Parathyroid adenoma (tissue), 2 donors: ENCODE measurements at regions not wholly inside any gene's neighbourhood (a gene's known extent, or its start where the extent isn't known, plus 50 kb on each side); places are given as distances from the start of the nearest gene placed in this dataset.

Experiments
- H2AFZ ChIP-seq: fragments of 300-600 bp; sonication (generic); one replicate; pipeline ENCODE4 v1.7.0; 2017; ENCODE audit warnings: antibody characterized with exemption, mild to moderate bottlenecking
- H3K27ac ChIP-seq: fragments of 300-600 bp; sonication (generic); one replicate; pipeline ENCODE4 v1.7.0; 2017
- H3K27me3 ChIP-seq: fragments of 300-600 bp; sonication (generic); one replicate; pipeline ENCODE4 v1.7.0; 2017; ENCODE audit warnings: low read length; ENCODE audit not compliant: control insufficient read depth, insufficient read depth
- H3K36me3 ChIP-seq: fragments of 300-600 bp; sonication (generic); one replicate; pipeline ENCODE4 v1.7.0; 2017; ENCODE audit warnings: low read length; ENCODE audit not compliant: control insufficient read depth, insufficient read depth
- H3K4me1 ChIP-seq: fragments of 300-600 bp; sonication (generic); one replicate; pipeline ENCODE4 v1.7.0; 2017; ENCODE audit warnings: control low read depth
- H3K4me2 ChIP-seq: fragments of 300-600 bp; sonication (generic); one replicate; pipeline ENCODE4 v1.7.0; 2017; ENCODE audit warnings: low read length
- H3K4me3 ChIP-seq: fragments of 300-600 bp; sonication (generic); one replicate; pipeline ENCODE4 v1.7.0; 2017; ENCODE audit warnings: low read depth, low read length
- H3K79me2 ChIP-seq: fragments of 300-600 bp; sonication (generic); one replicate; pipeline ENCODE4 v1.7.0; 2017; ENCODE audit warnings: control low read depth
- H3K9ac ChIP-seq: fragments of 300-600 bp; sonication (generic); one replicate; pipeline ENCODE4 v1.7.0; 2017; ENCODE audit warnings: mild to moderate bottlenecking
- H3K9me3 ChIP-seq: fragments of 300-600 bp; sonication (generic); one replicate; pipeline ENCODE4 v1.7.0; 2017; ENCODE audit warnings: low read length; ENCODE audit not compliant: control insufficient read depth
- CTCF ChIP-seq: fragments of 300-600 bp; sonication (generic); IDR thresholded peaks from one replicate; pipeline ENCODE4 v1.7.0; 2017; ENCODE audit warnings: antibody characterized with exemption, mild to moderate bottlenecking
- donor health status: primary hyperparathyroidism.

GRCh38 chr5:135279328-135279727 lies 119.7 kb downstream of the MACROH2A1 start:
- TF ChIP-seq CTCF: no peak
- H3K27ac ChIP-seq: no peak overlapping the region
- H3K79me2 ChIP-seq: no peaks in the 10 kb centered on the region
- H3K9ac ChIP-seq: no peak overlapping the region
- no peaks in the 10 kb centered on the region for H3K36me3 ChIP-seq
- H3K9me3 ChIP-seq: no peaks in the 10 kb centered on the region
- H3K4me2 ChIP-seq: no peak overlapping the region
- no peak overlapping the region for H3K4me3 ChIP-seq
- no peaks in the 10 kb centered on the region for H3K27me3 ChIP-seq
- no peak overlapping the region for H2AFZ ChIP-seq
- no peaks in the 10 kb centered on the region for H3K4me1 ChIP-seq

GRCh38 chr5:135276151-135276550 lies 122.9 kb downstream of the MACROH2A1 start:
- no peak overlapping the region for H3K9ac ChIP-seq
- H3K27me3 ChIP-seq: no peaks in the 10 kb centered on the region
- no peaks in the 10 kb centered on the region for H3K36me3 ChIP-seq
- no peak overlapping the region for H3K4me3 ChIP-seq
- H2AFZ ChIP-seq: no peak overlapping the region
- no peak overlapping the region for H3K27ac ChIP-seq
- no peak overlapping the region for H3K4me2 ChIP-seq
- TF ChIP-seq CTCF: no peak
- no peaks in the 10 kb centered on the region for H3K9me3 ChIP-seq
- H3K4me1 ChIP-seq: no peaks in the 10 kb centered on the region
- H3K79me2 ChIP-seq: no peaks in the 10 kb centered on the region

GRCh38 chr5:135273212-135273611 lies 125.8 kb downstream of the MACROH2A1 start:
- no peak overlapping the region for H2AFZ ChIP-seq
- no peak overlapping the region for H3K4me3 ChIP-seq
- H3K36me3 ChIP-seq: no peaks in the 10 kb centered on the region
- H3K27ac ChIP-seq: no peak overlapping the region
- TF ChIP-seq CTCF: no peak
- no peaks in the 10 kb centered on the region for H3K9me3 ChIP-seq
- no peaks in the 10 kb centered on the region for H3K4me1 ChIP-seq
- H3K4me2 ChIP-seq: no peak overlapping the region
- no peak overlapping the region for H3K9ac ChIP-seq
- H3K79me2 ChIP-seq: no peaks in the 10 kb centered on the region
- no peaks in the 10 kb centered on the region for H3K27me3 ChIP-seq

DNA sequence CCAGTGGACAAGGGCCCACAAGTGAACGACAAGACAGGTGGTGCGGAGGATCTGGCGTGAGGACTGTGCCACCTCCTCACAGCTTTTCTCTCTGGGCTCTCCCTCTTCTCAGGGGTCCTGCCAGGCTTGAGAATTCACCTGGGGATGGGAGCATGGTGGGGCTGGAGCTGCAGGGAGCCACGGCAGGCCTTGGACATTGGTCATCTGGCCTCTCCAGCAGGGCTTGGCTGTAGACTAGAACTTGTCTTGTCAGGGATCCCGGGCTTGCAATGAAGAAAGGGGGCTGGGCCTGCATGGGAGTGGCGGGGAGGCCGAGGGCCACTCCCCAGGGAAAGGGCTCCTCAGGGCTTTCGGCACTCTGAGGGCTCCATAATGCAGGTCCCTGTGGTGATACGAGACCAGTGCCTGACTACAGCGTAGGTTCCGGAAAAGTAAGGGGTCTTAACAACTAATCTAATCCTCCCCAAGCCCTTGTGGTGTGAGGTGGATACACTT lies 126.7 kb downstream of the MACROH2A1 start:
- no peak for TF ChIP-seq CTCF
- no peaks in the 10 kb centered on the region for H3K4me1 ChIP-seq
- H3K36me3 ChIP-seq: no peaks in the 10 kb centered on the region

GRCh38 chr5:135271533-135272310 lies 127.3 kb downstream of the MACROH2A1 start:
- H3K4me2 ChIP-seq: no peak overlapping the region
- TF ChIP-seq CTCF: no peak
- H3K79me2 ChIP-seq: no peaks in the 10 kb centered on the region
- no peaks in the 10 kb centered on the region for H3K36me3 ChIP-seq
- no peak overlapping the region for H3K27ac ChIP-seq
- no peak overlapping the region for H3K9ac ChIP-seq
- H2AFZ ChIP-seq: no peak overlapping the region
- H3K4me1 ChIP-seq: no peaks in the 10 kb centered on the region
- H3K27me3 ChIP-seq: no peaks in the 10 kb centered on the region
- no peak overlapping the region for H3K4me3 ChIP-seq
- H3K9me3 ChIP-seq: no peaks in the 10 kb centered on the region

More for the DNA sequence above, 126.7 kb downstream of the MACROH2A1 start:
- Histone ChIP-seq H3K27ac (no peak overlapping the region), H3K27me3 (no peaks in the 10 kb centered on the region), H2AFZ (no peak overlapping the region), H3K9ac (no peak overlapping the region), H3K4me2 (no peak overlapping the region), H3K4me3 (no peak overlapping the region), H3K9me3 (no peaks in the 10 kb centered on the region), H3K79me2 (no peaks in the 10 kb centered on the region)
